ENCODE measurements at regions not wholly inside any gene's neighbourhood (a gene's known extent, or its start where the extent isn't known, plus 50 kb on each side); places are given as distances from the start of the nearest gene placed in this dataset.

GRCh38 chr5:135194573-135195269, 160.7 kb upstream of the PITX1 start:
- no peak overlapping the region for H3K9ac ChIP-seq
- H4K20me1 ChIP-seq (ENCODE audit: insufficient read depth): no peaks in the 10 kb centered on the region
- H3K4me1 ChIP-seq (ENCODE audit: low read depth, poor library complexity, severe bottlenecking): peaks cover 3% of the 10 kb centered on the region
- H3K4me3 ChIP-seq (IDR thresholded peaks at IDR 0.05; ENCODE audit: insufficient read depth, low read depth, low read length): no peak overlapping the region
- H2AFZ ChIP-seq (ENCODE audit: low read depth): no peak overlapping the region
- no peaks in the 10 kb centered on the region for H3K36me3 ChIP-seq (ENCODE audit: insufficient read depth)
- H3K4me2 ChIP-seq: no peak overlapping the region
- no peaks in the 10 kb centered on the region for H3K27me3 ChIP-seq (ENCODE audit: insufficient read depth, low read depth)
- H3K27ac ChIP-seq: no peak overlapping the region
- no peaks in the 10 kb centered on the region for H3K79me2 ChIP-seq (ENCODE audit: insufficient read depth, low read depth)
- no peak for TF ChIP-seq CTCF (conservative IDR thresholded peaks at IDR 0.05; ENCODE audit: low read depth, low read length)

DNA sequence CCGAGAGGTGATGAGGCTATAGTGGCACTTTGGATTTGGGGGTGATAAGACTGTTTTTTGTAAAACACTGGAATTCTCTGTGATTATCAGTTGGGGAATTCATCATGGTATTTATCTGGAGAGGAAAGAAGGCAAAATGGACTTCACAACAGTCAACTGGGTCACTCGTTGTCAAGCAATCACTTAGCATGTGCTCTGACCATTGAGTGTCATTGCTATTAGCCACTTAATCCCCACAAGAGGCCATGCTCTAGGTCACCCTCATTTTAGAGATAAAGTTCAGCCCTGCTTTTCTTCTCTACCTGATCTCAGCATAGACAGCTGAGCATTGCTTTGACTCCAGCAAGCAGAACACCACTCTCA, 160.1 kb upstream of the PITX1 start:
- peaks cover 3% of the 10 kb centered on the region for H3K4me1 ChIP-seq (ENCODE audit: low read depth, poor library complexity, severe bottlenecking)
- no peak for TF ChIP-seq CTCF (conservative IDR thresholded peaks at IDR 0.05; ENCODE audit: low read depth, low read length)
- no peaks in the 10 kb centered on the region for H3K36me3 ChIP-seq (ENCODE audit: insufficient read depth)
- H2AFZ ChIP-seq (ENCODE audit: low read depth): no peak overlapping the region
- H3K9ac ChIP-seq: no peak overlapping the region
- no peaks in the 10 kb centered on the region for H4K20me1 ChIP-seq (ENCODE audit: insufficient read depth)
- no peak overlapping the region for H3K4me3 ChIP-seq (IDR thresholded peaks at IDR 0.05; ENCODE audit: insufficient read depth, low read depth, low read length)
- no peaks in the 10 kb centered on the region for H3K27me3 ChIP-seq (ENCODE audit: insufficient read depth, low read depth)
- no peak overlapping the region for H3K27ac ChIP-seq
- no peaks in the 10 kb centered on the region for H3K79me2 ChIP-seq (ENCODE audit: insufficient read depth, low read depth)
- no peak overlapping the region for H3K4me2 ChIP-seq

DNA sequence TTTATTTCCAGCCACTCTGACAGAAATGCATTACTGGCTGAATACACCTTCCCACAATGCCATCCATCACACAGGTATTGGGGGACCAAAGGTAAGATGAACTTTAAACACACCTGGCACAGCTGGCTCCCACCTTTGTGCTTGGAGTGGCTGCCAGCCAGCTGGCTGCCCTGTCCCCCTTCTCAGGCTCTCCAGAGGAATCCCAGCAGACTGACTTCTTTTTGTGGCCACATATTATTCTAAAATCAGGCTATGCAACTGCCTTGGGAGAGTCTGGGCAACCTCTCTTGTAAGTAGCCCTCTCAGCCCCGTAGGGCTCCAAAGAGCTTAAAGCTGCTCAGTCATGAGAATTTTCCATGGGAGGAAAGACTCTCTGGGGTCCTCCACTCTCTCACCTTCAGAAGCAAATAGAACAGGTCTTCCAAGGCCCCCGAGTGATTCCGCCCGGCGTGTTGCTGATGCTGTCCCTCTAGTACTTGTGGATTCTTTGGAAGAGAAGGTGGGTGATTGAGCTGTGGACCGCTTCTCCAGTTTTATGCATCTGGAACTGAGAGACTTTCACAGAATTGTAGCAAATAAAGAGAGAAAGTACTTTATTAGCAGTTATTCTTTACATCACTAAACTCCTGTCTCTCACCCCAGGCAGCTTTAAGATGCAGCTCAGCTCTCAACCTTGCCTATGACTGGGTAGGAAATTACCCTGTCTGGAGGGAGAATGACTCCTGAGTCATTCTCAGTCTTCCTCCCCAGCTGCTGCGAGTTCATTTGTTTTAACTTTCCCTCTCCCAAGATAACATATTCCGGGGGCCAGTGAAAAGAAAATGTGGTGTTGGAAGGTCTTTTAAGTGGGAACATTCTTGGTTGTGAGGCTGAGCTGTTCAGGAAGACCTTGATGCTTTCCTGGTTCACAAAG, 159.4 kb upstream of the PITX1 start:
- H3K27ac ChIP-seq: no peak overlapping the region
- H3K4me1 ChIP-seq (ENCODE audit: low read depth, poor library complexity, severe bottlenecking): peaks cover 3% of the 10 kb centered on the region
- H3K4me3 ChIP-seq (IDR thresholded peaks at IDR 0.05; ENCODE audit: insufficient read depth, low read depth, low read length): no peak overlapping the region
- H3K9ac ChIP-seq: no peak overlapping the region
- no peaks in the 10 kb centered on the region for H3K27me3 ChIP-seq (ENCODE audit: insufficient read depth, low read depth)
- no peak overlapping the region for H3K4me2 ChIP-seq
- no peak overlapping the region for H2AFZ ChIP-seq (ENCODE audit: low read depth)
- TF ChIP-seq CTCF (conservative IDR thresholded peaks at IDR 0.05; ENCODE audit: low read depth, low read length): no peak
- no peaks in the 10 kb centered on the region for H3K36me3 ChIP-seq (ENCODE audit: insufficient read depth)
- no peaks in the 10 kb centered on the region for H3K79me2 ChIP-seq (ENCODE audit: insufficient read depth, low read depth)
- no peaks in the 10 kb centered on the region for H4K20me1 ChIP-seq (ENCODE audit: insufficient read depth)

DNA sequence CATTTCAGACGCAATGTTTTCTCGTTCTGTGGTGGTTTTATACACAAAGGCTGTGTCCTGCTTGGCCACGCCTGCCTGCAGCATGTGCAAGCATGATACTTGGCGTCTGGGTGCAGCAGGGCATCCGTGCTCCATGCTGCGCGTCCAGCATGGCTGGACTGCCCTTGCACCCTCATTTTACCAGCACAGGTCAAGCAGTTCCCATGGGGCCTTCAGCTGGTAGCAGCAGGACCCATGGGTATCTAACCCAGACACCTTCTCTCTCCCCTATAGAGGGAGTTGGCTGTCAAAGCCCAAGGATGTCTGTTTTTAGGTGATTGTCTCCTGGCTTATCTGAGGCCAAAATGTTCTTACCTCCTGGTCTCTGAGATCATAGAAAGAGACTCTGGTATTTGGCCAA, 158.3 kb upstream of the PITX1 start:
- no peak overlapping the region for H3K9ac ChIP-seq
- no peak overlapping the region for H3K4me3 ChIP-seq (IDR thresholded peaks at IDR 0.05; ENCODE audit: insufficient read depth, low read depth, low read length)
- no peak overlapping the region for H3K27ac ChIP-seq
- no peak overlapping the region for H3K4me2 ChIP-seq
- no peaks in the 10 kb centered on the region for H3K79me2 ChIP-seq (ENCODE audit: insufficient read depth, low read depth)
- no peak overlapping the region for H2AFZ ChIP-seq (ENCODE audit: low read depth)
- H4K20me1 ChIP-seq (ENCODE audit: insufficient read depth): no peaks in the 10 kb centered on the region
- H3K36me3 ChIP-seq (ENCODE audit: insufficient read depth): no peaks in the 10 kb centered on the region
- H3K27me3 ChIP-seq (ENCODE audit: insufficient read depth, low read depth): no peaks in the 10 kb centered on the region
- H3K4me1 ChIP-seq (ENCODE audit: low read depth, poor library complexity, severe bottlenecking): peaks cover 3% of the 10 kb centered on the region
- TF ChIP-seq CTCF (conservative IDR thresholded peaks at IDR 0.05; ENCODE audit: low read depth, low read length): no peak
